B cell (primary cell): ENCODE measurements at regions not wholly inside any gene's neighbourhood (a gene's known extent, or its start where the extent isn't known, plus 50 kb on each side); places are given as distances from the start of the nearest gene placed in this dataset.

Source experiments
- CTCF ChIP-seq: fragments of 200-600 bp; IDR thresholded peaks from one replicate; pipeline ENCODE4 v1.8.0; 2022; ENCODE audit warnings: antibody characterized with exemption, mild to moderate bottlenecking
- EZH2 ChIP-seq: IDR thresholded peaks from 2 replicates; pipeline ENCODE4 v1.6.1; 2012; ENCODE audit warnings: borderline replicate concordance, low read depth, mild to moderate bottlenecking, moderate library complexity, low read length; ENCODE audit not compliant: insufficient read depth, poor library complexity, severe bottlenecking

DNA sequence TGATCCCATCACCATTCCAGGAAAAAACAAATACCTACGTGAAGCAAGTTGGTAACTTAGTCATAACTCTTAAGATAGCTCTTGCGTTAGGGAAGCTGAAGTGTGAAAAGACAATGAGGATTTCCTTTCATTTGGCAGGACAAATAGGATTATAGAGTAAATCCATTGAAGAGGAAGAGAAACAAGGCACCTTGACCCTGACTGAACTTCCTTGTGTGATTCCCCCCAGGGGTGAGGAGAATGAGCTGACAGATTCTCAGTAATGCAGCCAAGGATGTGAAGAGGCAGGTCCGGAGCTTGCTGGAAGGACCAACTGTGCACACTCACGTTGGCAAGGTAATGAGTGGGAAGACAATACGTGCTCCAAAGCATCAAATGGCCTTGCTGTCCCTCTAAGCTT lies 55.0 kb upstream of the HMCN1 start:
- TF ChIP-seq CTCF (no peak), EZH2 (no peak)
